Aorta (tissue), 5 donors: ENCODE measurements at regions not wholly inside any gene's neighbourhood (a gene's known extent, or its start where the extent isn't known, plus 50 kb on each side); places are given as distances from the start of the nearest gene placed in this dataset.

Experiments used
- ATAC-seq: fragments of 200-7000 bp; cut with Tn5 transposase; one replicate; pipeline ENCODE4 v1.9.1; 2022; ENCODE audit warnings: moderate library complexity; ENCODE audit not compliant: low FRiP score
- DNase-seq, 2 donors: peaks; one replicate each; pipeline ENCODE4 v3.0.0-alpha.2; 2020
- H3K27ac ChIP-seq, 2 donors: one replicate each; pipeline ENCODE4 v1.5.1; 2013; ENCODE audit warnings: low read length in 2 of 2, mild to moderate bottlenecking in 2 of 2, moderate library complexity in 2 of 2, control low read depth in 1 of 2, inconsistent platforms in 1 of 2, low read depth in 1 of 2
- H3K27me3 ChIP-seq, 2 donors: one replicate each; pipeline ENCODE4 v1.6.1; 2013; ENCODE audit warnings: control low read depth in 1 of 2, low read length in 1 of 2, mild to moderate bottlenecking in 1 of 2, moderate library complexity in 1 of 2; ENCODE audit not compliant: insufficient read depth in 2 of 2, control insufficient read depth in 1 of 2
- H3K36me3 ChIP-seq, 2 donors: one replicate each; pipeline ENCODE4 v1.6.1; 2013; ENCODE audit warnings: control low read depth in 1 of 2, low read length in 1 of 2, mild to moderate bottlenecking in 1 of 2; ENCODE audit not compliant: insufficient read depth in 2 of 2, control insufficient read depth in 1 of 2
- H3K4me1 ChIP-seq, 2 donors: one replicate each; pipeline ENCODE4 v1.6.1; 2013; ENCODE audit warnings: low read length in 2 of 2, control low read depth in 1 of 2, mild to moderate bottlenecking in 1 of 2, moderate library complexity in 1 of 2; ENCODE audit not compliant: insufficient read depth in 2 of 2, control insufficient read depth in 1 of 2
- H3K4me3 ChIP-seq, 2 donors: one replicate each; pipeline ENCODE4 v1.5.1; 2013; ENCODE audit warnings: low read length in 2 of 2, control low read depth in 1 of 2, mild to moderate bottlenecking in 1 of 2
- H3K9me3 ChIP-seq: one replicate; pipeline ENCODE4 v1.6.1; 2013; ENCODE audit warnings: mild to moderate bottlenecking, low read length; ENCODE audit not compliant: control insufficient read depth
- WGBS, 2 donors: extraction: QIAGEN DNeasy Blood & Tissue Kit; methylation state at CpG; one replicate each; pipeline ENCODE4 v1.1.7; 2013; 5-methylcytosine and 5-hydroxymethylcytosine counted together
- intact Hi-C, 2 donors: fragments of 100-400 bp; cut with DNase I; formaldehyde crosslinking; loops; one replicate each; pipeline versions ENCODE4 v1.14.2 to v1.15.0; 2022
- donor health status: healthy with polysubstance abuse.
- donor health status: Bipolar disorder and iron deficiency.
- donor health status: DM: no; HTN: no; CAD: no.
- donor health status: DM: no; HTN: no; CAD: no.
- donor health status: DM: yes; HTN: yes; CAD: no.

- Histone ChIP-seq H3K27ac (no peak overlapping the region), H3K4me1 (no peaks in the 10 kb centered on the region), H3K4me3 (no peak overlapping the region), H3K27me3 (no peaks in the 10 kb centered on the region), H3K36me3 (no peaks in the 10 kb centered on the region), H3K9me3 (no peaks in the 10 kb centered on the region)
- ATAC-seq, result no peak
- 90 to 92% methylated on average over 8 of the region's 8 CpGs for WGBS, 2 donors
- intact Hi-C loops, result no loop called here
- DNase-seq, result peak in 1 of 2 donors; percentile 35
Measured at GRCh38 chr2:20561637-20562454, 89.1 kb downstream of the HS1BP3 start.

- Histone ChIP-seq H3K4me1 (no peaks in the 10 kb centered on the region), H3K4me3 (no peak overlapping the region), H3K36me3 (no peaks in the 10 kb centered on the region), H3K27me3 (no peaks in the 10 kb centered on the region), H3K9me3 (no peaks in the 10 kb centered on the region), H3K27ac (no peak overlapping the region)
- DNase-seq (no peak), ATAC-seq (no peak)
- WGBS, 2 donors, result 94 to 95% methylated on average over 14 of the region's 14 CpGs
- intact Hi-C loops, result no loop called here
Measured at GRCh38 chr2:20562540-20563225, 88.2 kb downstream of the HS1BP3 start.

GRCh38 chr2:20563251-20563650 is 87.6 kb downstream of the HS1BP3 start:
- Histone ChIP-seq H3K9me3 (no peaks in the 10 kb centered on the region), H3K4me1 (no peaks in the 10 kb centered on the region), H3K4me3 (no peak overlapping the region), H3K27me3 (no peaks in the 10 kb centered on the region), H3K27ac (no peak overlapping the region), H3K36me3 (no peaks in the 10 kb centered on the region)
- ATAC-seq (no peak), DNase-seq (peak in 1 of 2 donors; percentile 41)
- WGBS, 2 donors, result 96 to 98% methylated on average over 3 of the region's 3 CpGs
- intact Hi-C loops, result no loop called here

- Histone ChIP-seq H3K9me3 (no peaks in the 10 kb centered on the region), H3K4me3 (no peak overlapping the region), H3K27ac (no peak overlapping the region), H3K4me1 (no peaks in the 10 kb centered on the region), H3K36me3 (no peaks in the 10 kb centered on the region), H3K27me3 (no peaks in the 10 kb centered on the region)
- 78 to 84% methylated on average over 5 of the region's 5 CpGs for WGBS, 2 donors
- ATAC-seq (no peak), DNase-seq (no peak)
- intact Hi-C loops, result no loop called here
Measured at GRCh38 chr2:20563833-20564232, 87.1 kb downstream of the HS1BP3 start.

GRCh38 chr2:20565101-20565622 is 85.7 kb downstream of the HS1BP3 start:
- Histone ChIP-seq H3K27me3 (no peaks in the 10 kb centered on the region), H3K4me3 (no peak overlapping the region), H3K27ac (no peak overlapping the region), H3K36me3 (no peaks in the 10 kb centered on the region), H3K4me1 (no peaks in the 10 kb centered on the region), H3K9me3 (no peaks in the 10 kb centered on the region)
- intact Hi-C loops, result no loop called here
- 71 to 79% methylated on average over 6 to 7 of the region's 7 CpGs for WGBS, 2 donors
- ATAC-seq, result no peak
- DNase-seq, result peak in 1 of 2 donors; percentile 66

GRCh38 chr2:20565623-20566236 is 85.2 kb downstream of the HS1BP3 start:
- peak in 1 of 2 donors; percentile 80 for DNase-seq

GRCh38 chr2:20566331-20566730 is 84.6 kb downstream of the HS1BP3 start:
- intact Hi-C loops, result no loop called here
- 94 to 98% methylated on average over 4 of the region's 4 CpGs for WGBS, 2 donors
- H3K27ac ChIP-seq, result no peak overlapping the region
- DNase-seq (peak in 1 of 2 donors; percentile 42), ATAC-seq (no peak)
- H3K36me3 ChIP-seq, result no peaks in the 10 kb centered on the region
- no peaks in the 10 kb centered on the region for H3K9me3 ChIP-seq
- H3K27me3 ChIP-seq, result no peaks in the 10 kb centered on the region
- H3K4me3 ChIP-seq, result no peak overlapping the region
- no peaks in the 10 kb centered on the region for H3K4me1 ChIP-seq

More at GRCh38 chr2:20565623-20566236, 85.2 kb downstream of the HS1BP3 start:
- Histone ChIP-seq H3K4me3 (no peak overlapping the region), H3K27me3 (no peaks in the 10 kb centered on the region), H3K27ac (no peak overlapping the region), H3K9me3 (no peaks in the 10 kb centered on the region), H3K4me1 (no peaks in the 10 kb centered on the region), H3K36me3 (no peaks in the 10 kb centered on the region)
- intact Hi-C loops, result no loop called here
- ATAC-seq, result peak; percentile 34
- 39 to 61% methylated on average over 8 of the region's 8 CpGs for WGBS, 2 donors

GRCh38 chr2:20567159-20567925 is 83.6 kb downstream of the HS1BP3 start:
- DNase-seq (peak in 1 of 2 donors; percentile 54), ATAC-seq (no peak)
- Histone ChIP-seq H3K36me3 (no peaks in the 10 kb centered on the region), H3K27me3 (no peaks in the 10 kb centered on the region), H3K4me3 (no peak overlapping the region), H3K4me1 (no peaks in the 10 kb centered on the region), H3K9me3 (no peaks in the 10 kb centered on the region), H3K27ac (no peak overlapping the region)
- intact Hi-C loops, result no loop called here
- 88 to 95% methylated on average over 12 of the region's 12 CpGs for WGBS, 2 donors
